GM12878 (cell line): ENCODE measurements at regions not wholly inside any gene's neighbourhood (a gene's known extent, or its start where the extent isn't known, plus 50 kb on each side); places are given as distances from the start of the nearest gene placed in this dataset.
"Not testable (repeated sequence)": the region's sequence is repeated elsewhere in the genome, so short reads cannot be mapped to it uniquely, and the experiment has no call there.

Experiments used
- ATAC-seq: fragments of 200-7000 bp; cut with Tn5 transposase; 3 replicates; pipeline ENCODE4 v1.9.1; 2020; ENCODE audit warnings: mild to moderate bottlenecking, moderate library complexity
- BruUV-seq: library from RNA; stranded (reverse); fragments of 400-500 nt; replicated peaks from 2 replicates; lab custom pipeline; 2021; lab: Mats Ljungman, UMichigan
- CTCF ChIA-PET: fragments of 300-600 bp; sonication (Branson Sonifier 250); formaldehyde crosslinking; extraction: SDS; loops from one replicate; lab custom pipeline; 2021; ENCODE audit warnings: inconsistent platforms; lab: Yijun Ruan, JAX
- POLR2A ChIA-PET: fragments of 350-600 bp; formaldehyde crosslinking; extraction: SDS; loops from one replicate; lab custom pipeline; 2021; ENCODE audit warnings: inconsistent platforms; lab: Charles Lee
- RAD21 ChIA-PET: fragments of 300-600 bp; sonication (Branson Sonifier 250); formaldehyde crosslinking; loops from one replicate; lab custom pipeline; 2023; ENCODE audit warnings: antibody characterized with exemption; ENCODE audit not compliant: unreplicated experiment; lab: Charles Lee
- SMC1A ChIA-PET: fragments of 300-600 bp; sonication (Branson Sonifier 250); formaldehyde crosslinking; loops from one replicate; lab custom pipeline; 2023; ENCODE audit not compliant: unreplicated experiment, uncharacterized antibody; lab: Charles Lee
- DNase-seq: peaks from one replicate; pipeline ENCODE4 v3.0.0-alpha.2; 2011; ENCODE audit warnings: low read depth, low spot score
- FAIRE-seq: peaks from 3 replicates; lab custom pipeline; 2011; peaks lifted over from hg19 to GRCh38; lab: Jason Lieb, UNC
- H2AFZ ChIP-seq: 2 replicates; pipeline ENCODE4 v1.6.0; 2011; ENCODE audit warnings: low read depth, low read length, control low read depth; ENCODE audit not compliant: control insufficient read depth
- H3K27ac ChIP-seq: 2 replicates; pipeline ENCODE4 v1.5.1; 2011; ENCODE audit warnings: control low read depth; ENCODE audit not compliant: control insufficient read depth, insufficient read depth
- H3K27me3 ChIP-seq, 2 experiments: replicated peaks in 1 of 2; 2 replicates each; pipeline versions ENCODE4 v1.6.0 to v1.6.1; 2011; ENCODE audit warnings: low read length in 1 of 2; ENCODE audit not compliant: control insufficient read depth in 2 of 2, insufficient read depth in 2 of 2
- H3K36me3 ChIP-seq, 2 experiments: 2 replicates each; pipeline ENCODE4 v1.5.1; 2011; ENCODE audit warnings: low read length in 1 of 2; ENCODE audit not compliant: control insufficient read depth in 2 of 2, insufficient read depth in 2 of 2
- H3K4me1 ChIP-seq: 2 replicates; pipeline ENCODE4 v1.6.1; 2011; ENCODE audit warnings: mild to moderate bottlenecking, low read length, moderate library complexity, mixed read lengths; ENCODE audit not compliant: control insufficient read depth, insufficient read depth
- H3K4me2 ChIP-seq: 2 replicates; pipeline ENCODE4 v1.6.0; 2011; ENCODE audit warnings: control low read depth; ENCODE audit not compliant: control insufficient read depth, insufficient read depth
- H3K4me3 ChIP-seq: fragments of 200-600 bp; sonication (generic); 2 replicates; pipeline ENCODE4 v1.5.1; 2016
- H3K79me2 ChIP-seq: 2 replicates; pipeline ENCODE4 v1.6.0; 2011; ENCODE audit warnings: low read length; ENCODE audit not compliant: control insufficient read depth, insufficient read depth
- H3K9ac ChIP-seq: 2 replicates; pipeline ENCODE4 v1.8.0; 2011; ENCODE audit warnings: low read length, control low read depth, mixed read lengths; ENCODE audit not compliant: control insufficient read depth, insufficient read depth
- H3K9me3 ChIP-seq: replicated peaks from 3 replicates; pipeline ENCODE4 v1.5.1; 2011; ENCODE audit warnings: mild to moderate bottlenecking, low read length; ENCODE audit not compliant: control insufficient read depth, insufficient read depth
- H4K20me1 ChIP-seq: 2 replicates; pipeline ENCODE4 v1.6.0; 2011; ENCODE audit not compliant: control insufficient read depth, insufficient read depth
- ATF2 ChIP-seq: IDR thresholded peaks from 2 replicates; pipeline ENCODE4 v1.6.1; 2012; ENCODE audit warnings: low read length, inconsistent platforms
- EGR1 ChIP-seq, 2 experiments: IDR thresholded peaks; 1 replicate in 1 of 2; 2 replicates in 1 of 2; pipeline ENCODE4 v1.6.1; 2011 to 2012; ENCODE audit warnings: low read depth in 2 of 2, low read length in 2 of 2, borderline replicate concordance in 1 of 2, mild to moderate bottlenecking in 1 of 2, moderate library complexity in 1 of 2
- FOXM1 ChIP-seq: IDR thresholded peaks from 2 replicates; pipeline ENCODE4 v1.6.1; 2012; ENCODE audit warnings: low read depth, mild to moderate bottlenecking, inconsistent platforms, low read length, moderate library complexity
- MEF2B ChIP-seq: fragments of 450-650 bp; IDR thresholded peaks from 2 replicates; pipeline ENCODE4 v1.6.1; 2018; ENCODE audit warnings: mild to moderate bottlenecking, moderate library complexity; ENCODE audit not compliant: partially characterized antibody, poor library complexity, severe bottlenecking
- MYB ChIP-seq: fragments of 150-350 bp; IDR thresholded peaks from 2 replicates; pipeline ENCODE4 v1.6.1; 2014; ENCODE audit warnings: mild to moderate bottlenecking, low read depth, low read length, borderline replicate concordance
- MYC ChIP-seq: IDR thresholded peaks from 2 replicates; pipeline ENCODE4 v1.6.1; 2011; ENCODE audit warnings: mild to moderate bottlenecking, low read length, moderate library complexity, inconsistent platforms; ENCODE audit not compliant: insufficient read depth, insufficient replicate concordance, insufficient read length, severe bottlenecking
- SPI1 ChIP-seq: IDR thresholded peaks from 2 replicates; pipeline ENCODE4 v1.6.1; 2011; ENCODE audit warnings: low read depth, mild to moderate bottlenecking, low read length, moderate library complexity, borderline replicate concordance; ENCODE audit not compliant: insufficient read depth
- TARDBP ChIP-seq: IDR thresholded peaks from 2 replicates; pipeline ENCODE4 v1.6.1; 2016; ENCODE audit warnings: borderline replicate concordance
- ZNF217 ChIP-seq: fragments of 450-650 bp; IDR thresholded peaks from 2 replicates; pipeline ENCODE4 v1.6.1; 2017; ENCODE audit warnings: antibody characterized with exemption, mild to moderate bottlenecking
- WGBS: methylation state at CpG from one replicate; pipeline ENCODE4 v1.1.6; 2016; ENCODE audit warnings: low lambda C conversion rate; ENCODE audit not compliant: insufficient replicate concordance, insufficient coverage; ENCODE audit errors: missing lambda C conversion rate; 5-methylcytosine and 5-hydroxymethylcytosine counted together
- in situ Hi-C: fragments of 300-500 bp; cut with MboI; formaldehyde crosslinking; loops from 9 replicates; pipeline ENCODE4 v1.14.3; 2018; ENCODE audit warnings: mixed read lengths
- intact Hi-C: fragments of 100-400 bp; cut with micrococcal nuclease; formaldehyde crosslinking; loops from one replicate; pipeline ENCODE4 v1.14.2; 2022; ENCODE audit not compliant: unreplicated experiment
- TF ChIP-seq, protein P1 (sequence below): IDR thresholded peaks from 2 replicates; pipeline ENCODE4 v1.6.1; 2011; ENCODE audit warnings: low read depth, low read length, improper control_type of control experiment, borderline replicate concordance

GRCh38 chr3:117054556-117054955 lies 345.0 kb downstream of the TUSC7 start (continued):
- TF ChIP-seq, protein P1, sequence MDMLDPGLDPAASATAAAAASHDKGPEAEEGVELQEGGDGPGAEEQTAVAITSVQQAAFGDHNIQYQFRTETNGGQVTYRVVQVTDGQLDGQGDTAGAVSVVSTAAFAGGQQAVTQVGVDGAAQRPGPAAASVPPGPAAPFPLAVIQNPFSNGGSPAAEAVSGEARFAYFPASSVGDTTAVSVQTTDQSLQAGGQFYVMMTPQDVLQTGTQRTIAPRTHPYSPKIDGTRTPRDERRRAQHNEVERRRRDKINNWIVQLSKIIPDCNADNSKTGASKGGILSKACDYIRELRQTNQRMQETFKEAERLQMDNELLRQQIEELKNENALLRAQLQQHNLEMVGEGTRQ = no peak
- TF ChIP-seq MYC = no peak
- TF ChIP-seq FOXM1 = no peak
- no peak for TF ChIP-seq SPI1
- TF ChIP-seq MEF2B = no peak
- no peak for TF ChIP-seq MYB
- no peak for TF ChIP-seq EGR1 (IDR thresholded peaks at IDR 0.05; ENCODE audit: borderline replicate concordance in 1 of 2, low read depth in 2 of 2, low read length in 2 of 2)
- TF ChIP-seq ZNF217 = no peak
- TF ChIP-seq TARDBP = no peak
- TF ChIP-seq ATF2 = no peak

DNA sequence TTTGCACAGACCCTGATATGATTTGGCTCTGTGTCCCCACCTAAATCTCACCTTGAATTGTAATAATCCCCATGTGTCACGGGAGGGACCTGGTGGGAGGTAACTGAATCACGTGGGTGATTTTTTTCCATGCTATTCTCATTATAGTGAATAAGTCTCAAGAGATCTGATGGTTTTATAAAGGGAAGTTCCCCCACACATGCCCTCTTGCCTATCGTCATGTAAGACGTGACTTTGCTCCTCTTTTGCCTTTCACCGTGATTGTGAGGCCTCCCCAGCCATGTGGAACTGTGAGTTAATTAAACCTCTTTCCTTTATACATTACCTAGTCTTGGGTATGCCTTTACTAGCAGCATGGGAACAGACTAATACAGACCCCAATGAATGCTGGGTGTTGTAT lies 347.4 kb downstream of the TUSC7 start:
- WGBS = under 1% methylated on average over 5 of the region's 5 CpGs
- H4K20me1 ChIP-seq, H3K36me3 ChIP-seq, H3K27ac ChIP-seq, POLR2A ChIA-PET, ATAC-seq, H3K79me2 ChIP-seq, in situ Hi-C loops, H3K27me3 ChIP-seq, BruUV-seq, H3K9me3 ChIP-seq, H3K9ac ChIP-seq, H3K4me2 ChIP-seq, H3K4me3 ChIP-seq, FAIRE-seq, H2AFZ ChIP-seq, DNase-seq, intact Hi-C loops, H3K4me1 ChIP-seq: not testable (repeated sequence)
- CTCF ChIA-PET = interaction anchor here (0.6 kb wide), 1 partner anchor 583 kb away, joined by 3 read pairs; no protein-coding TSS in a partner anchor
- SMC1A ChIA-PET = interaction anchor here (0.6 to 1.0 kb wide), 2 partner anchors 27 to 136 kb away, joined by 3 read pairs; no protein-coding TSS in a partner anchor
- RAD21 ChIA-PET = interaction anchor here (0.6 to 1.2 kb wide), 2 partner anchors 128 to 191 kb away, joined by 3 to 4 read pairs; no protein-coding TSS in a partner anchor
